Osteoblast (primary cell): ENCODE measurements at regions not wholly inside any gene's neighbourhood (a gene's known extent, or its start where the extent isn't known, plus 50 kb on each side); places are given as distances from the start of the nearest gene placed in this dataset.

Experiments used
- DNase-seq: peaks from one replicate; pipeline ENCODE4 v3.0.0; 2011; ENCODE audit warnings: low spot score, mixed read lengths; ENCODE audit not compliant: insufficient read length; ENCODE audit errors: missing footprints
- H2AFZ ChIP-seq: 2 replicates; pipeline ENCODE4 v1.6.0; 2011; ENCODE audit warnings: mild to moderate bottlenecking, low read length
- H3K27ac ChIP-seq: 2 replicates; pipeline ENCODE4 v1.5.1; 2011; ENCODE audit warnings: mild to moderate bottlenecking, low read depth, low read length, moderate library complexity
- H3K27me3 ChIP-seq: 2 replicates; pipeline ENCODE4 v1.6.0; 2012; ENCODE audit warnings: mild to moderate bottlenecking, control low read depth, inconsistent platforms, low read length, moderate library complexity; ENCODE audit not compliant: insufficient read depth
- H3K36me3 ChIP-seq: 2 replicates; pipeline ENCODE4 v1.5.1; 2011; ENCODE audit warnings: mild to moderate bottlenecking, low read length, control low read depth, moderate library complexity; ENCODE audit not compliant: insufficient read depth
- H3K4me1 ChIP-seq: 2 replicates; pipeline ENCODE4 v1.5.1; 2011; ENCODE audit warnings: mild to moderate bottlenecking, low read length, control low read depth, moderate library complexity; ENCODE audit not compliant: insufficient read depth
- H3K4me2 ChIP-seq: 2 replicates; pipeline ENCODE4 v1.6.0; 2011; ENCODE audit warnings: mild to moderate bottlenecking, low read length; ENCODE audit not compliant: insufficient read depth
- H3K4me3 ChIP-seq: fragments of 200-600 bp; sonication (generic); 3 replicates; pipeline ENCODE4 v1.5.1; 2012; ENCODE audit warnings: mild to moderate bottlenecking, low read length, inconsistent platforms; ENCODE audit not compliant: insufficient read depth
- H3K79me2 ChIP-seq: 2 replicates; pipeline ENCODE4 v1.6.0; 2012; ENCODE audit warnings: mild to moderate bottlenecking, low read length, control low read depth, inconsistent platforms; ENCODE audit not compliant: insufficient read depth
- H3K9me3 ChIP-seq: 2 replicates; pipeline ENCODE4 v1.5.1; 2011; ENCODE audit warnings: low read depth, low read length, control low read depth
- H4K20me1 ChIP-seq: 2 replicates; pipeline ENCODE4 v1.6.0; 2012; ENCODE audit warnings: mild to moderate bottlenecking, low read length, control low read depth; ENCODE audit not compliant: insufficient read depth
- CTCF ChIP-seq: IDR thresholded peaks from 2 replicates; pipeline ENCODE4 v1.5.1; 2011; ENCODE audit warnings: mild to moderate bottlenecking, low read depth, low read length, moderate library complexity; ENCODE audit errors: extremely low read depth

- no peaks in the 10 kb centered on the region for H3K36me3 ChIP-seq
- no peak for DNase-seq
- no peak overlapping the region for H3K4me2 ChIP-seq
- no peaks in the 10 kb centered on the region for H3K4me1 ChIP-seq
- H3K27me3 ChIP-seq, result peaks cover 5% of the 10 kb centered on the region
- TF ChIP-seq CTCF, result no peak
- no peak overlapping the region for H3K27ac ChIP-seq
- H2AFZ ChIP-seq, result no peak overlapping the region
- no peak overlapping the region for H3K4me3 ChIP-seq
- H4K20me1 ChIP-seq, result no peaks in the 10 kb centered on the region
- no peaks in the 10 kb centered on the region for H3K79me2 ChIP-seq
- H3K9me3 ChIP-seq, result no peaks in the 10 kb centered on the region
Observed at GRCh38 chr1:29529677-29530278, 293.5 kb downstream of the PTPRU start.

- Histone ChIP-seq H3K4me3 (no peak overlapping the region), H3K9me3 (no peaks in the 10 kb centered on the region), H3K36me3 (no peaks in the 10 kb centered on the region), H3K27me3 (peaks cover 8% of the 10 kb centered on the region), H3K4me1 (no peaks in the 10 kb centered on the region), H4K20me1 (no peaks in the 10 kb centered on the region), H2AFZ (no peak overlapping the region), H3K4me2 (no peak overlapping the region), H3K79me2 (no peaks in the 10 kb centered on the region), H3K27ac (no peak overlapping the region)
- no peak for TF ChIP-seq CTCF
- no peak for DNase-seq
Observed at GRCh38 chr1:29527314-29528004, 291.1 kb downstream of the PTPRU start.

GRCh38 chr1:29525941-29526340 is 289.6 kb downstream of the PTPRU start:
- Histone ChIP-seq H4K20me1 (no peaks in the 10 kb centered on the region), H2AFZ (no peak overlapping the region), H3K27me3 (peaks cover 8% of the 10 kb centered on the region), H3K36me3 (no peaks in the 10 kb centered on the region), H3K9me3 (no peaks in the 10 kb centered on the region), H3K4me3 (no peak overlapping the region), H3K79me2 (no peaks in the 10 kb centered on the region), H3K4me2 (no peak overlapping the region), H3K27ac (no peak overlapping the region), H3K4me1 (no peaks in the 10 kb centered on the region)
- no peak for TF ChIP-seq CTCF
- DNase-seq, result no peak

- H3K36me3 ChIP-seq, result no peaks in the 10 kb centered on the region
- H3K4me2 ChIP-seq, result no peak overlapping the region
- no peaks in the 10 kb centered on the region for H3K4me1 ChIP-seq
- DNase-seq, result no peak
- no peak for TF ChIP-seq CTCF
- H2AFZ ChIP-seq, result no peak overlapping the region
- peaks cover 11% of the 10 kb centered on the region for H3K27me3 ChIP-seq
- no peaks in the 10 kb centered on the region for H3K79me2 ChIP-seq
- no peaks in the 10 kb centered on the region for H4K20me1 ChIP-seq
- no peak overlapping the region for H3K4me3 ChIP-seq
- H3K9me3 ChIP-seq, result no peaks in the 10 kb centered on the region
- H3K27ac ChIP-seq, result no peak overlapping the region
Observed at GRCh38 chr1:29524285-29525065, 288.2 kb downstream of the PTPRU start.
